VCaP (cell line): ENCODE measurements at regions not wholly inside any gene's neighbourhood (a gene's known extent, or its start where the extent isn't known, plus 50 kb on each side); places are given as distances from the start of the nearest gene placed in this dataset.

Experiments used
- H3K27ac ChIP-seq: fragments of 450-650 bp; 2 replicates; pipeline ENCODE4 v1.5.1; 2017
- CTCF ChIP-seq: fragments of 450-650 bp; conservative IDR thresholded peaks from 2 replicates; pipeline ENCODE4 v1.5.1; 2017; ENCODE audit warnings: mild to moderate bottlenecking, moderate library complexity

GRCh38 chr1:195933835-195934234, 674.4 kb downstream of the KCNT2 start:
- no peak for TF ChIP-seq CTCF

DNA sequence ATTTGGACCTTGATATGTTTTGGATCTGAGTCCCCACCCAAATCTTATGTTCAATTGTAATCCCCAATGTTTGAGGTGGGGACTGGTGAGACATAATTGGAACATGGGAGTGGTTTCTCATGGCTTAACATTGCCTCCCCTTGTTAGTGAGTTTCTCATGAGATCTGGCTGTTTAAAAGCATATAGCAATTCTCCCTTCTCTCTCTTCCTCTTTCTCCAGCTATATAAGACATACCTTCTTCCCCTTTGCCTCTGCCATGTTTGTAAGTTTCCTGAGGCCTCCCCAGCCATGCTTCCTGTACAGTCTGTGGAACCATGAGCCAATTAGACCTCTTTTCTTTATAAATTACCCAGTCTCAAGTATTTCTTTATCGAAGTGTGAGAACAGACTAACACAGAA, 692.4 kb downstream of the KCNT2 start:
- TF ChIP-seq CTCF, result no peak
- no peak overlapping the region for H3K27ac ChIP-seq

More at GRCh38 chr1:195933835-195934234, 674.4 kb downstream of the KCNT2 start:
- no peak overlapping the region for H3K27ac ChIP-seq

- H3K27ac ChIP-seq, result no peak overlapping the region
- TF ChIP-seq CTCF, result no peak
Observed at GRCh38 chr1:195909061-195909460, 699.2 kb downstream of the KCNT2 start.

- TF ChIP-seq CTCF, result no peak
Observed at GRCh38 chr1:195908121-195908520, 700.1 kb downstream of the KCNT2 start.

DNA sequence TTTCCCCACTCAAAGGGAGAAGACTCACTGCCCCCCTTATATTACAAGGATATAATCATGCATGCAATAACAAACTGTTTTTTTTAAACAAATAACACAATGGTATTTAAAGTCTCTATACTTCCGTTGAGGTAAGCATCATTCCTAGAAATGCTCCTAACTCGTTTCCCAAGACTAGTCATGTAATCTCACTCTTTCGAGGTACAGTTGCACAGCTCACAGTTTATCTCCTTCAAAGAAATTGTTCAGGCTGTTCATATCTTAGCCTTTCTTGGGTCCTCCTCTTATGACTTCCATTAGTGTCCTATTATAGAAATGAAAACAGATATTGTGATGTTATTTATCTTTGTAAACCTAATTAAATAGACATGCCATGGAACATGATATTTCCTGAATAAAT, 705.0 kb downstream of the KCNT2 start:
- TF ChIP-seq CTCF, result no peak
- H3K27ac ChIP-seq, result no peak overlapping the region

More at GRCh38 chr1:195908121-195908520, 700.1 kb downstream of the KCNT2 start:
- no peak overlapping the region for H3K27ac ChIP-seq

DNA sequence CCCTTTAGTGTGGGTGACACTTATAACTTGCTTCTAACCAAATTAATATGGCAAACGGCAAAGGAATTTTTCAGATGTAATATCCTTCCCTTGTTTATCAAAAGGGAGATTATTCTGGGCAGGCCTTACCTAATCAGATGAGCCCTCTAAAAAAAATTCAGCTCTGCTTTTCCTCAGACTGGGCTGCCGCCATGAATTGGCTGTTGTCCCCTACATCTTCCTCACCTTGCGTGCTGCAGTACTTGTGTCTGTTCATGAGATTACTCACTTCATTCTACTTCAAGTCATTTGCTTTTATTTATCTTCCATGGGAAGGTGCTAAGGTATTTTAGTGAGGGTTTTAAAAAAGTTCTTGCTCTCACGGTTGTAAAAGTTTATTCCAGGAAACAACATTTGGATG, 705.5 kb downstream of the KCNT2 start:
- H3K27ac ChIP-seq, result no peak overlapping the region
- TF ChIP-seq CTCF, result no peak

DNA sequence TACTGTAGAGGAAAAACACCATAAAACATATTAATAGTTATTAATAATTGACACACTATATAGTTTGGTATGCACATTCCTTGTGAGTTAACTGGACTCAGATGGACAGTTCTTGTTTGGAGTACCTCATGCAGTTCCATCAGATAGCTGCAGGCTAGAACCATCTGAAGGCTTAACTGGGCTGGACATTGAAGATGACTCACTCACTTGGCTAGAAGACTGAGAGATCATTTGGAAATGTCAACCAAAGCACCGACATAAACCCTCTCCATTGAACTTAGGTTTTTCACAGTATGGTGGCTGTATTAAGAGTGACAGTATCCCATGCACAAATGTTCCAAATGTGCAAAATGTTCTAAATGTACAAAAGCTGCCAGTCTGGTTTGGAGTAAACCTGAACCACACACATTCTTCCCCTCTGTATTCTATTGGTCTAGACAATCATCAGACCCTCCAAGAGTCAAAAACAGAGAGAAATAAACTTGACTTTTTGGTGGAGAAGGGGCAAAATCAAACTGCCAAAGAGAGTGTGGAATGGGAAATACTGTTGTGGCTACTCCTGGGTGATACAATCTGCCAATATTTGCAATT, 708.4 kb downstream of the KCNT2 start:
- no peak overlapping the region for H3K27ac ChIP-seq
- TF ChIP-seq CTCF, result no peak
